ENCODE measurements at regions not wholly inside any gene's neighbourhood (a gene's known extent, or its start where the extent isn't known, plus 50 kb on each side); places are given as distances from the start of the nearest gene placed in this dataset.

DNA sequence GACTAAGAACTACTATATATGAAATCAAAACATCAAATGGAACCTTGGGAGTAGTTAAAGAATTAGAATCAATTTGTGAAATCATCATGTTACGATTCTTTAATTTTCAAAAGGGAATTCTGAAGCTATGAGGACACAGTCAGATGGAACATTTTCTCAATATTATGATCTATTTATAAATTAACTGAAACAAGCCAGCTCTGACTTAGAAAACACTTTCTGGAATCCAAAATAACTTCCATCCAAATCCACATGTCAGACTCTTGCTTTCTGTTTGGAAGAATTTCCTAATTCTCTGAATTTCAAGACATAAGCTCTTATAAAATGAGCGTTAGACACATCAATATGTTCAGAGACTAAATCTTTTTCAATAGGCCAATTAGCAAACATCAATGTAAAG is 737.7 kb upstream of the SOX9 start:
- CTCF ChIA-PET = no interaction called here
- POLR2A ChIA-PET (ENCODE audit: unreplicated experiment) = no interaction called here
- intact Hi-C loops (cut with micrococcal nuclease; ENCODE audit: unreplicated experiment) = no loop called here

DNA sequence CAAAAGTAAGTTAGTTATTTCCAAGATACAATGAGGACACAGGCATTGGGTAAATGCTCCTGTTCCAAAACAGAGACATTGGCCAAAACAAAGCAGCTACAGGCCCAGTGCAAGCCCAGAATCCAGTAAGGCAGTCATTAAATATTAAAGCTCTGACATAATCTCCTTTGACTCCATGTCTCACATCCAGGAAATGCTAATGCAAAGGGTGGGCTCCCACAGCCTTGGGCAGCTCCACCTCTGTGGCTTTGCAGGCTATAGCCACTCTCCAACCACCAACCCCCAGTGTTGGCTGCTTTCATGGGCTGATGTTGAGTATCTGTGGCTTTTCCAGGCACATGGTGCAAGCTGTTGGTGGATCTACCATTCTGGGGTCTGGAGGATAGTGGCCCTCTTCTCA is 733.4 kb upstream of the SOX9 start:
- H2AFZ ChIP-seq = no peak overlapping the region
- no peak overlapping the region for H3K27ac ChIP-seq
- H3K79me2 ChIP-seq (ENCODE audit: low read depth) = no peaks in the 10 kb centered on the region
- TF ChIP-seq, protein P1, sequence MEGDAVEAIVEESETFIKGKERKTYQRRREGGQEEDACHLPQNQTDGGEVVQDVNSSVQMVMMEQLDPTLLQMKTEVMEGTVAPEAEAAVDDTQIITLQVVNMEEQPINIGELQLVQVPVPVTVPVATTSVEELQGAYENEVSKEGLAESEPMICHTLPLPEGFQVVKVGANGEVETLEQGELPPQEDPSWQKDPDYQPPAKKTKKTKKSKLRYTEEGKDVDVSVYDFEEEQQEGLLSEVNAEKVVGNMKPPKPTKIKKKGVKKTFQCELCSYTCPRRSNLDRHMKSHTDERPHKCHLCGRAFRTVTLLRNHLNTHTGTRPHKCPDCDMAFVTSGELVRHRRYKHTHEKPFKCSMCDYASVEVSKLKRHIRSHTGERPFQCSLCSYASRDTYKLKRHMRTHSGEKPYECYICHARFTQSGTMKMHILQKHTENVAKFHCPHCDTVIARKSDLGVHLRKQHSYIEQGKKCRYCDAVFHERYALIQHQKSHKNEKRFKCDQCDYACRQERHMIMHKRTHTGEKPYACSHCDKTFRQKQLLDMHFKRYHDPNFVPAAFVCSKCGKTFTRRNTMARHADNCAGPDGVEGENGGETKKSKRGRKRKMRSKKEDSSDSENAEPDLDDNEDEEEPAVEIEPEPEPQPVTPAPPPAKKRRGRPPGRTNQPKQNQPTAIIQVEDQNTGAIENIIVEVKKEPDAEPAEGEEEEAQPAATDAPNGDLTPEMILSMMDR (conservative IDR thresholded peaks at IDR 0.05) = no peak
- no peak for TF ChIP-seq EZH2 (IDR thresholded peaks at IDR 0.05; ENCODE audit: low read depth)
- no peaks in the 10 kb centered on the region for H3K27me3 ChIP-seq (ENCODE audit: insufficient read depth, low read depth)
- intact Hi-C loops (cut with micrococcal nuclease; ENCODE audit: unreplicated experiment) = no loop called here
- BruUV-seq (replicated peaks) = no TSS peak
- ChIA-PET CTCF (no interaction called here), POLR2A (ENCODE audit: unreplicated experiment) (no interaction called here)
- H3K36me3 ChIP-seq (ENCODE audit: low read depth) = no peaks in the 10 kb centered on the region
- DNase-seq = no peak
- H3K9me2 ChIP-seq (ENCODE audit: insufficient read depth) = no peaks in the 10 kb centered on the region
- no peak overlapping the region for H3K4me2 ChIP-seq
- no peaks in the 10 kb centered on the region for H3F3A ChIP-seq (ENCODE audit: insufficient read depth, low read depth)
- H3K9me3 ChIP-seq (ENCODE audit: insufficient read depth, low read depth) = no peaks in the 10 kb centered on the region
- no peak overlapping the region for H3K4me3 ChIP-seq
- H3K4me1 ChIP-seq (replicated peaks; ENCODE audit: insufficient read depth) = no peaks in the 10 kb centered on the region
- H4K20me1 ChIP-seq (ENCODE audit: insufficient read depth) = no peaks in the 10 kb centered on the region

More for the DNA sequence above, 737.7 kb upstream of the SOX9 start:
- H4K20me1 ChIP-seq (ENCODE audit: insufficient read depth) = no peaks in the 10 kb centered on the region
- no peaks in the 10 kb centered on the region for H3K9me2 ChIP-seq (ENCODE audit: insufficient read depth)
- no peak overlapping the region for H3K27ac ChIP-seq
- no peak overlapping the region for H2AFZ ChIP-seq
- H3K79me2 ChIP-seq (ENCODE audit: low read depth) = no peaks in the 10 kb centered on the region
- H3K4me3 ChIP-seq = no peak overlapping the region
- BruUV-seq (replicated peaks) = no TSS peak
- no peak for DNase-seq
- no peaks in the 10 kb centered on the region for H3K27me3 ChIP-seq (ENCODE audit: insufficient read depth, low read depth)
- H3K4me1 ChIP-seq (replicated peaks; ENCODE audit: insufficient read depth) = no peaks in the 10 kb centered on the region
- H3K36me3 ChIP-seq (ENCODE audit: low read depth) = no peaks in the 10 kb centered on the region
- no peaks in the 10 kb centered on the region; the same call in 1 of the 2 replicates for H3K9me3 ChIP-seq (ENCODE audit: insufficient read depth, low read depth)
- H3K4me2 ChIP-seq = no peak overlapping the region
- no peaks in the 10 kb centered on the region for H3F3A ChIP-seq (ENCODE audit: insufficient read depth, low read depth)
- TF ChIP-seq EZH2 (IDR thresholded peaks at IDR 0.05; ENCODE audit: low read depth) = no peak
- TF ChIP-seq, protein P1 (conservative IDR thresholded peaks at IDR 0.05) = no peak

DNA sequence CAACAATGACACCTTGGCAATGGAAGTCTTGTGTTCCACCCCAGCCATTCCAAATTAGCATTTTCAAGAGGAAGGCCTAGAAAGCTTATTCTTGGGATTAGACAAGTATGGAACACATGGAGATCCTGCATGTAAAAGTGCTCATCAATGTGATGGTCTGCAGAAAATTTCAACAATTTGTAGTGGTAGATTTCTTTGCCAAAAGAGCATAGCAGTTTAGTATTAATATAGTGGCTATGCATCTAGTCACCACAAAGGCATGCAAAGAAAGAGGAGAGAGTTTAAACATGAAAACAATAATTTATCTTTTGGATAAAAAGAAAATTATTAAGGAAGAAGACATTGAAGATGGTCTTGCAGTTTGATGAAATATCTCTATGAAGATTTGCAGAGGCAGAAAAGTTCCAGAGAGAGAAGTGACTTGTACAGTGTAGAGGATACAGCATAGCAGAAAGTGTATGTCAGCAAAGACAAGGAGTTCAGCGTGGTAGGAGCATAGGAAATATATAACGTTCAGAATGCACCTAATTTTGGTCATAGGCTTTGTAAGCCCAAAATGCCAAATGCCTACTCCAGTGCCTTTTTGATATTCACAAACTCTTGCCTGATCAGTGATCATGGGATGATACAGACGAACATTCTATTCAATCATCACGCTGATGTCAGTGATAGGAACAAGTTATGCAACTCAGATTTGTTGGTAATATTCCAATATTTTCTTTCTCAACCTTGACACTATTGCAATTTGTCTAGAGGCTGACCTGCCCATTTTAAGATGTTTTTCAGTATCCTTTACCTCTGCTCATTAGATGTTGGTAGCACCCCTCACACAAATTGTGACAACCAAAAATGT is 727.9 kb upstream of the SOX9 start:
- no peak overlapping the region for H2AFZ ChIP-seq
- H4K20me1 ChIP-seq (ENCODE audit: insufficient read depth) = no peaks in the 10 kb centered on the region
- intact Hi-C loops (cut with micrococcal nuclease; ENCODE audit: unreplicated experiment) = no loop called here
- no peaks in the 10 kb centered on the region for H3K36me3 ChIP-seq (ENCODE audit: low read depth)
- no peak overlapping the region for H3K4me2 ChIP-seq
- H3K4me3 ChIP-seq = no peak overlapping the region
- TF ChIP-seq, protein P1 (conservative IDR thresholded peaks at IDR 0.05) = no peak
- TF ChIP-seq EZH2 (IDR thresholded peaks at IDR 0.05; ENCODE audit: low read depth) = no peak
- H3K9me2 ChIP-seq (ENCODE audit: insufficient read depth) = no peaks in the 10 kb centered on the region
- no TSS peak for BruUV-seq (replicated peaks)
- H3K79me2 ChIP-seq (ENCODE audit: low read depth) = no peaks in the 10 kb centered on the region
- no peaks in the 10 kb centered on the region for H3K27me3 ChIP-seq (ENCODE audit: insufficient read depth, low read depth)
- CTCF ChIA-PET = no interaction called here
- H3K4me1 ChIP-seq (replicated peaks; ENCODE audit: insufficient read depth) = no peaks in the 10 kb centered on the region
- POLR2A ChIA-PET (ENCODE audit: unreplicated experiment) = no interaction called here
- no peak overlapping the region for H3K27ac ChIP-seq
- H3K9me3 ChIP-seq (ENCODE audit: insufficient read depth, low read depth) = peaks cover 6% of the 10 kb centered on the region; the same call in 1 of the 2 replicates
- H3F3A ChIP-seq (ENCODE audit: insufficient read depth, low read depth) = no peaks in the 10 kb centered on the region; the same call in 1 of the 2 replicates
- DNase-seq = no peak

All from PC-9 (cell line).